ENCODE measurements at regions not wholly inside any gene's neighbourhood (a gene's known extent, or its start where the extent isn't known, plus 50 kb on each side); places are given as distances from the start of the nearest gene placed in this dataset.

- H3K9me3 ChIP-seq (ENCODE audit: control insufficient read depth in 1 of 2, insufficient read depth in 1 of 2, low read depth in 1 of 2, low read length in 2 of 2) = no peaks in the 10 kb centered on the region
- H3K4me3 ChIP-seq (replicated peaks in 1 of 2; ENCODE audit: low read depth in 1 of 2, low read length in 2 of 2) = no peak overlapping the region
- H3K79me2 ChIP-seq (ENCODE audit: insufficient read depth, low read length) = no peaks in the 10 kb centered on the region
- intact Hi-C loops (cut with micrococcal nuclease) = loop anchor here (10.0 kb wide), 1 partner anchor 58 kb away; no protein-coding TSS in a partner anchor
- no peaks in the 10 kb centered on the region for H3K9me2 ChIP-seq (ENCODE audit: insufficient read depth)
- no peaks in the 10 kb centered on the region for H4K20me1 ChIP-seq (ENCODE audit: insufficient read depth)
- ATAC-seq = no peak
- CTCF ChIA-PET = no interaction called here
- H3K27ac ChIP-seq (ENCODE audit: low read depth, low read length) = no peak overlapping the region
- no peaks in the 10 kb centered on the region for H3K4me1 ChIP-seq (ENCODE audit: control insufficient read depth in 1 of 2, insufficient read depth in 2 of 2, low read length in 2 of 2)
- TF ChIP-seq TCF7L2 (IDR thresholded peaks at IDR 0.05; ENCODE audit: borderline replicate concordance, extremely low read depth, insufficient read depth, insufficient read length) = no peak
- TF ChIP-seq ZFX (IDR thresholded peaks at IDR 0.05) = no peak
- no peak for TF ChIP-seq ZBTB33 (IDR thresholded peaks at IDR 0.05; ENCODE audit: extremely low read depth, insufficient replicate concordance, low read length)
- no peak for TF ChIP-seq POLR2A (IDR thresholded peaks at IDR 0.05; ENCODE audit: borderline replicate concordance, extremely low read depth, insufficient read depth, insufficient read length)
- TF ChIP-seq ATF3 (IDR thresholded peaks at IDR 0.05) = no peak
- TF ChIP-seq ELF1 (IDR thresholded peaks at IDR 0.05; ENCODE audit: borderline replicate concordance, low read depth) = no peak
- no peak for TF ChIP-seq YY1 (IDR thresholded peaks at IDR 0.05; ENCODE audit: extremely low read depth, insufficient replicate concordance, low read depth, low read length)
- TF ChIP-seq EZH2 (IDR thresholded peaks at IDR 0.05) = no peak
- no peaks in the 10 kb centered on the region for H3K36me3 ChIP-seq (ENCODE audit: control insufficient read depth in 1 of 2, insufficient read depth in 2 of 2, low read length in 2 of 2)
- POLR2A ChIA-PET = no interaction called here
- peaks cover 10% of the 10 kb centered on the region; the same call in 1 of the 2 replicates for H3K27me3 ChIP-seq (ENCODE audit: insufficient read depth, low read length)
- H3K4me2 ChIP-seq (ENCODE audit: low read length) = no peak overlapping the region
- DNase-seq (ENCODE audit: low read depth, low spot score) = no peak
- no TSS peak for BruUV-seq (replicated peaks)
- no peak overlapping the region for H2AFZ ChIP-seq (ENCODE audit: low read depth, low read length, poor library complexity, severe bottlenecking)
- RAD21 ChIA-PET (ENCODE audit: low non-redundant PET in 1 of 2, low total read pairs in 2 of 2, uncharacterized antibody in 2 of 2, unreplicated experiment in 2 of 2) = no interaction called here
- H3K9ac ChIP-seq (ENCODE audit: low read length) = no peak overlapping the region
Observed at GRCh38 chr3:64306745-64307144, 81.5 kb upstream of the PRICKLE2 start.
